ENCODE measurements at regions not wholly inside any gene's neighbourhood (a gene's known extent, or its start where the extent isn't known, plus 50 kb on each side); places are given as distances from the start of the nearest gene placed in this dataset.

DNA sequence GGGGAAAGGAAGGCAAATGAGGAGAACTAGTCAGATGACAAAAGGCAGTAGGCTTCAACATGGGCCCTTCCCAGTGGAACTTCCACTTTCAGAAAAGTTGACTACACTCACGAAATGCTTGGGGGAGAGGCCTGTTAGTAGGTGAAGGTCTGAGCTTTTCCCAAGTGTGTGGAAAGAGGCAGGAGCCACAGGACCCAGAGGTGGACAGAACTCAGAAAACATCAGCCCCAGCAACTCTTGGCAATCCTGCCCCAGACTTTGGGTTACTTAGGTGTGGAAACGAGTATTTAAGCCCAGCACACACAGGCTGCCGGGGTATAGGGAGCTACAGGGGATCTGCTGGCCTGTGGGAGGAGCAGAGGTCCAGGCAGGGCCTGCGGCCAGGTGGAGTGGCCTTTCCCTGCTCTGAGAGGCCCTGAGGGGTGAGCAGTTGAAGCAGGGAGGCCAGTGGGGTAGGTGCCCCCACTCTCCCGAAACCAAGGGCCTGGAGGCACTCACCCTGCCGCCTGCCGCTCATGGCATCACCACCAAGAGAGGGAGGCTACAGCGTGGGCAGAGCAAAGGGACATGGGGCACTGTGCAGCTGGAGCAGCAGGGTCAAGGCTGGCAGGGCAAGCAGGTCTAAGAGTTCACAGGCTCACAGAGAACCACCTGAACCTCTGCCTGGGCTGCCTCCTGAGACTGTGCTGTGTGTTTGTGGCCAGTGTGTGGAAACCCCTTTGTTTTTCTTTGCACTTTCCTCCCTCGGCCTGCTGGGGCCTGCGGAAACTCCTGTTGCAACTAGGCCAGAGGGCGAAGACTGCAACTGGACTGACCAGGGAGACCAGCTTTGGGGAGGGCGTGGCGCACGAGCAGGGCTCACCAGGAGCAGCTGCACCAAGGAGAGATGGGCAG, 130.7 kb upstream of the SERTAD2 start (continued):
- TF ChIP-seq, protein P1, sequence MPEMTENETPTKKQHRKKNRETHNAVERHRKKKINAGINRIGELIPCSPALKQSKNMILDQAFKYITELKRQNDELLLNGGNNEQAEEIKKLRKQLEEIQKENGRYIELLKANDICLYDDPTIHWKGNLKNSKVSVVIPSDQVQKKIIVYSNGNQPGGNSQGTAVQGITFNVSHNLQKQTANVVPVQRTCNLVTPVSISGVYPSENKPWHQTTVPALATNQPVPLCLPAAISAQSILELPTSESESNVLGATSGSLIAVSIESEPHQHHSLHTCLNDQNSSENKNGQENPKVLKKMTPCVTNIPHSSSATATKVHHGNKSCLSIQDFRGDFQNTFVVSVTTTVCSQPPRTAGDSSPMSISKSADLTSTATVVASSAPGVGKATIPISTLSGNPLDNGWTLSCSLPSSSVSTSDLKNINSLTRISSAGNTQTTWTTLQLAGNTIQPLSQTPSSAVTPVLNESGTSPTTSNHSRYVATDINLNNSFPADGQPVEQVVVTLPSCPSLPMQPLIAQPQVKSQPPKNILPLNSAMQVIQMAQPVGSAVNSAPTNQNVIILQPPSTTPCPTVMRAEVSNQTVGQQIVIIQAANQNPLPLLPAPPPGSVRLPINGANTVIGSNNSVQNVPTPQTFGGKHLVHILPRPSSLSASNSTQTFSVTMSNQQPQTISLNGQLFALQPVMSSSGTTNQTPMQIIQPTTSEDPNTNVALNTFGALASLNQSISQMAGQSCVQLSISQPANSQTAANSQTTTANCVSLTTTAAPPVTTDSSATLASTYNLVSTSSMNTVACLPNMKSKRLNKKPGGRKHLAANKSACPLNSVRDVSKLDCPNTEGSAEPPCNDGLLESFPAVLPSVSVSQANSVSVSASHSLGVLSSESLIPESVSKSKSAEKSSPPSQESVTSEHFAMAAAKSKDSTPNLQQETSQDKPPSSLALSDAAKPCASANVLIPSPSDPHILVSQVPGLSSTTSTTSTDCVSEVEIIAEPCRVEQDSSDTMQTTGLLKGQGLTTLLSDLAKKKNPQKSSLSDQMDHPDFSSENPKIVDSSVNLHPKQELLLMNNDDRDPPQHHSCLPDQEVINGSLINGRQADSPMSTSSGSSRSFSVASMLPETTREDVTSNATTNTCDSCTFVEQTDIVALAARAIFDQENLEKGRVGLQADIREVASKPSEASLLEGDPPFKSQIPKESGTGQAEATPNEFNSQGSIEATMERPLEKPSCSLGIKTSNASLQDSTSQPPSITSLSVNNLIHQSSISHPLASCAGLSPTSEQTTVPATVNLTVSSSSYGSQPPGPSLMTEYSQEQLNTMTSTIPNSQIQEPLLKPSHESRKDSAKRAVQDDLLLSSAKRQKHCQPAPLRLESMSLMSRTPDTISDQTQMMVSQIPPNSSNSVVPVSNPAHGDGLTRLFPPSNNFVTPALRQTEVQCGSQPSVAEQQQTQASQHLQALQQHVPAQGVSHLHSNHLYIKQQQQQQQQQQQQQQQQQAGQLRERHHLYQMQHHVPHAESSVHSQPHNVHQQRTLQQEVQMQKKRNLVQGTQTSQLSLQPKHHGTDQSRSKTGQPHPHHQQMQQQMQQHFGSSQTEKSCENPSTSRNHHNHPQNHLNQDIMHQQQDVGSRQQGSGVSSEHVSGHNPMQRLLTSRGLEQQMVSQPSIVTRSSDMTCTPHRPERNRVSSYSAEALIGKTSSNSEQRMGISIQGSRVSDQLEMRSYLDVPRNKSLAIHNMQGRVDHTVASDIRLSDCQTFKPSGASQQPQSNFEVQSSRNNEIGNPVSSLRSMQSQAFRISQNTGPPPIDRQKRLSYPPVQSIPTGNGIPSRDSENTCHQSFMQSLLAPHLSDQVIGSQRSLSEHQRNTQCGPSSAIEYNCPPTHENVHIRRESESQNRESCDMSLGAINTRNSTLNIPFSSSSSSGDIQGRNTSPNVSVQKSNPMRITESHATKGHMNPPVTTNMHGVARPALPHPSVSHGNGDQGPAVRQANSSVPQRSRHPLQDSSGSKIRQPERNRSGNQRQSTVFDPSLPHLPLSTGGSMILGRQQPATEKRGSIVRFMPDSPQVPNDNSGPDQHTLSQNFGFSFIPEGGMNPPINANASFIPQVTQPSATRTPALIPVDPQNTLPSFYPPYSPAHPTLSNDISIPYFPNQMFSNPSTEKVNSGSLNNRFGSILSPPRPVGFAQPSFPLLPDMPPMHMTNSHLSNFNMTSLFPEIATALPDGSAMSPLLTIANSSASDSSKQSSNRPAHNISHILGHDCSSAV (CRISPR knock-in tag; IDR thresholded peaks at IDR 0.05; ENCODE audit: borderline replicate concordance): no peak
- TF ChIP-seq, protein P2, sequence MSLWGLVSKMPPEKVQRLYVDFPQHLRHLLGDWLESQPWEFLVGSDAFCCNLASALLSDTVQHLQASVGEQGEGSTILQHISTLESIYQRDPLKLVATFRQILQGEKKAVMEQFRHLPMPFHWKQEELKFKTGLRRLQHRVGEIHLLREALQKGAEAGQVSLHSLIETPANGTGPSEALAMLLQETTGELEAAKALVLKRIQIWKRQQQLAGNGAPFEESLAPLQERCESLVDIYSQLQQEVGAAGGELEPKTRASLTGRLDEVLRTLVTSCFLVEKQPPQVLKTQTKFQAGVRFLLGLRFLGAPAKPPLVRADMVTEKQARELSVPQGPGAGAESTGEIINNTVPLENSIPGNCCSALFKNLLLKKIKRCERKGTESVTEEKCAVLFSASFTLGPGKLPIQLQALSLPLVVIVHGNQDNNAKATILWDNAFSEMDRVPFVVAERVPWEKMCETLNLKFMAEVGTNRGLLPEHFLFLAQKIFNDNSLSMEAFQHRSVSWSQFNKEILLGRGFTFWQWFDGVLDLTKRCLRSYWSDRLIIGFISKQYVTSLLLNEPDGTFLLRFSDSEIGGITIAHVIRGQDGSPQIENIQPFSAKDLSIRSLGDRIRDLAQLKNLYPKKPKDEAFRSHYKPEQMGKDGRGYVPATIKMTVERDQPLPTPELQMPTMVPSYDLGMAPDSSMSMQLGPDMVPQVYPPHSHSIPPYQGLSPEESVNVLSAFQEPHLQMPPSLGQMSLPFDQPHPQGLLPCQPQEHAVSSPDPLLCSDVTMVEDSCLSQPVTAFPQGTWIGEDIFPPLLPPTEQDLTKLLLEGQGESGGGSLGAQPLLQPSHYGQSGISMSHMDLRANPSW (CRISPR knock-in tag; IDR thresholded peaks at IDR 0.05; ENCODE audit: borderline replicate concordance): no peak
- no peak for TF ChIP-seq FOXM1 (CRISPR knock-in tag; IDR thresholded peaks at IDR 0.05)
- TF ChIP-seq, protein P3, sequence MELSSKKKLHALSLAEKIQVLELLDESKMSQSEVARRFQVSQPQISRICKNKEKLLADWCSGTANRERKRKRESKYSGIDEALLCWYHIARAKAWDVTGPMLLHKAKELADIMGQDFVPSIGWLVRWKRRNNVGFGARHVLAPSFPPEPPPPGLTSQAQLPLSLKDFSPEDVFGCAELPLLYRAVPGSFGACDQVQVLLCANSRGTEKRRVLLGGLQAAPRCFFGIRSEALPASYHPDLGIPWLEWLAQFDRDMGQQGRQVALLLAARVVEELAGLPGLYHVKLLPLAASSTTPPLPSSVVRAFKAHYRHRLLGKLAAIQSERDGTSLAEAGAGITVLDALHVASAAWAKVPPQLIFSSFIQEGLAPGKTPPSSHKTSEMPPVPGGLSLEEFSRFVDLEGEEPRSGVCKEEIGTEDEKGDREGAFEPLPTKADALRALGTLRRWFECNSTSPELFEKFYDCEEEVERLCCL (CRISPR knock-in tag; IDR thresholded peaks at IDR 0.05; ENCODE audit: borderline replicate concordance): no peak
- TF ChIP-seq KAT8 (CRISPR knock-in tag; IDR thresholded peaks at IDR 0.05): 0 out of 2 replicates have a peak, but pooled peaks have one; percentile 23
- TF ChIP-seq ETV6 (CRISPR knock-in tag; conservative IDR thresholded peaks at IDR 0.05): no peak
- no peak for TF ChIP-seq GTF2F1 (IDR thresholded peaks at IDR 0.05; ENCODE audit: low read length)
- peak; percentile 42; the same call in 1 of the 2 replicates for TF ChIP-seq THAP11 (CRISPR knock-in tag; IDR thresholded peaks at IDR 0.05)

Measured in HepG2 (cell line).